CD4-positive, alpha-beta T cell (primary cell): ENCODE measurements at regions not wholly inside any gene's neighbourhood (a gene's known extent, or its start where the extent isn't known, plus 50 kb on each side); places are given as distances from the start of the nearest gene placed in this dataset.
A peak's percentile ranks its signal among the peaks of the same experiment; 100 is the strongest.

Experiments used
- ATAC-seq: fragments of 200-7000 bp; cut with Tn5 transposase; one replicate; pipeline ENCODE4 v1.10.0; 2022; ENCODE audit warnings: mild to moderate bottlenecking; ENCODE audit not compliant: poor library complexity
- CTCF ChIA-PET: fragments of 350-600 bp; sonication (Branson Sonifier 250); formaldehyde crosslinking; loops from one replicate; lab custom pipeline; 2021; ENCODE audit warnings: antibody characterized with exemption, inconsistent platforms; lab: Charles Lee
- POLR2A ChIA-PET: fragments of 350-600 bp; sonication (Branson Sonifier 250); formaldehyde crosslinking; loops from one replicate; lab custom pipeline; 2021; ENCODE audit warnings: antibody characterized with exemption, inconsistent platforms; lab: Charles Lee
- DNase-seq, 14 experiments: peaks; one replicate each; pipeline ENCODE4 v3.0.0-alpha.2; 2013 to 2020; ENCODE audit warnings: mixed read lengths in 2 of 14
- H3K27ac ChIP-seq, 2 donors: one replicate each; pipeline versions ENCODE4 v1.5.1 to v1.7.0; 2013; ENCODE audit warnings: low read length in 2 of 2, low read depth in 1 of 2, mild to moderate bottlenecking in 1 of 2
- H3K27me3 ChIP-seq, 2 experiments: 1 replicate in 1 of 2; 2 replicates in 1 of 2; pipeline versions ENCODE4 v1.6.1 to v1.7.0; 2013; ENCODE audit warnings: low read length in 2 of 2, control low read depth in 1 of 2, mild to moderate bottlenecking in 1 of 2, moderate library complexity in 1 of 2; ENCODE audit not compliant: insufficient read depth in 2 of 2, control insufficient read depth in 1 of 2
- H3K36me3 ChIP-seq: one replicate; pipeline ENCODE4 v1.6.1; 2013; ENCODE audit warnings: low read length, control low read depth; ENCODE audit not compliant: insufficient read depth
- H3K4me1 ChIP-seq: one replicate; pipeline ENCODE4 v1.6.1; 2013; ENCODE audit warnings: low read length, control low read depth; ENCODE audit not compliant: insufficient read depth
- H3K4me3 ChIP-seq: one replicate; pipeline ENCODE4 v1.5.1; 2013; ENCODE audit warnings: mild to moderate bottlenecking, low read length, moderate library complexity
- H3K9me3 ChIP-seq, 2 experiments: 1 replicate in 1 of 2; 2 replicates in 1 of 2; pipeline versions ENCODE4 v1.6.1 to v1.7.0; 2013; ENCODE audit warnings: low read length in 2 of 2, mild to moderate bottlenecking in 2 of 2, control low read depth in 1 of 2, moderate library complexity in 1 of 2; ENCODE audit not compliant: control insufficient read depth in 1 of 2, insufficient read depth in 1 of 2
- H3K27ac Mint-ChIP-seq: one replicate; pipeline ENCODE4 v1.8.0; 2020; ENCODE audit warnings: mixed read lengths
- H3K27me3 Mint-ChIP-seq: one replicate; pipeline ENCODE4 v1.8.0; 2021; ENCODE audit warnings: mixed read lengths
- H3K36me3 Mint-ChIP-seq: one replicate; pipeline ENCODE4 v1.8.0; 2021; ENCODE audit warnings: low read depth, mixed read lengths
- H3K4me1 Mint-ChIP-seq: one replicate; pipeline ENCODE4 v1.8.0; 2021; ENCODE audit warnings: low read depth, mixed read lengths
- H3K4me3 Mint-ChIP-seq: one replicate; pipeline ENCODE4 v1.8.0; 2020; ENCODE audit warnings: mild to moderate bottlenecking, mixed read lengths
- H3K9me3 Mint-ChIP-seq: one replicate; pipeline ENCODE4 v1.8.0; 2020; ENCODE audit warnings: mixed read lengths
- CTCF ChIP-seq: fragments of 200-600 bp; IDR thresholded peaks from one replicate; pipeline ENCODE4 v1.8.0; 2022; ENCODE audit warnings: antibody characterized with exemption, mild to moderate bottlenecking
- intact Hi-C, 2 experiments: fragments of 100-400 bp; cut with DNase I in 1 of 2; cut with micrococcal nuclease in 1 of 2; formaldehyde crosslinking; loops; one replicate each; pipeline versions ENCODE4 v1.15.1 to v1.9.0; 2023 to 2025; cut with DNase I, micrococcal nuclease

DNA sequence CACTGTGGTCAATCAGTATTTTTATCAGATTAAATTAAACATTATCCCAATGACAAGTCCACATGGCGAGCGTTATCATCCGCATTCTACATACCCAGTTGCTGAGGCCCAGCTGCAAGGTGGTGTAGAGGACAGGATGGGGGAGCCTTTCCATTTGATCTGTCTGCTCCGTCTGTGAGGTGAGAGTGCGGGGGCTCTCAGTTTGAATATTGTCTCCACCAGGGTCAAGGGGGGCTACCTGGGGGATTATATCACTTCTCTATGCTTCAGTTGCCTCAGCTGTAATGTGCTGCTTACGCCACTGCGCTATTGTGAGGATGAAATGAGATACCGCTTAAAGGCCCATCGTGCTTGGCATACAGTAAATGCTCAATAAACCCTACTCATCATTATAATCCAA is 1106.0 kb downstream of the BCL11B start:
- Histone ChIP-seq H3K27me3 (no peaks in the 10 kb centered on the region), H3K4me3 (no peak overlapping the region), H3K36me3 (no peaks in the 10 kb centered on the region), H3K9me3 (no peaks in the 10 kb centered on the region), H3K27ac (no peak overlapping the region), H3K4me1 (peaks cover 62% of the 10 kb centered on the region)
- intact Hi-C loops, result no loop called here
- Mint-ChIP-seq H3K27ac (peak overlapping the region; percentile 93), H3K36me3 (peaks cover 13% of the 10 kb centered on the region), H3K4me3 (no peak overlapping the region), H3K4me1 (peaks cover 97% of the 10 kb centered on the region), H3K27me3 (no peaks in the 10 kb centered on the region), H3K9me3 (peaks cover 3% of the 10 kb centered on the region)
- ChIA-PET POLR2A (interaction anchor here (1.0 to 13.1 kb wide), 7 partner anchors 10 to 1106 kb away, joined by 3 to 468 read pairs (median 4); partner anchors contain the start of gene BCL11B), CTCF (interaction anchor here (1.3 kb wide), 1 partner anchor 21 kb away, joined by 3 read pairs; no protein-coding TSS in a partner anchor)
- no peak for TF ChIP-seq CTCF
- ATAC-seq (no peak), DNase-seq (no peak)

- DNase-seq, result peak in 2 of 14 experiments; percentile 41
Observed at GRCh38 chr14:98167275-98167674, 1104.7 kb downstream of the BCL11B start.

GRCh38 chr14:98167705-98168104 is 1104.3 kb downstream of the BCL11B start:
- Mint-ChIP-seq H3K27me3 (no peaks in the 10 kb centered on the region), H3K4me3 (peak overlapping the region; percentile 64), H3K36me3 (peaks cover 11% of the 10 kb centered on the region), H3K9me3 (peaks cover 3% of the 10 kb centered on the region), H3K27ac (peak overlapping the region; percentile 93), H3K4me1 (peaks cover 99% of the 10 kb centered on the region)
- Histone ChIP-seq H3K9me3 (no peaks in the 10 kb centered on the region), H3K4me3 (peak overlapping the region; percentile 22), H3K4me1 (peaks cover 80% of the 10 kb centered on the region), H3K36me3 (no peaks in the 10 kb centered on the region), H3K27ac (peak overlapping the region; percentile 64 to 68), H3K27me3 (no peaks in the 10 kb centered on the region)
- DNase-seq (peak in 6 of 14 experiments; percentile 33 to 66 (median 56)), ATAC-seq (peak; percentile 43)
- ChIA-PET POLR2A (interaction anchor here (0.6 to 13.1 kb wide), 16 partner anchors 19 to 1104 kb away, joined by 3 to 468 read pairs (median 4); partner anchors contain the start of gene BCL11B), CTCF (interaction anchor here (1.0 to 1.8 kb wide), 2 partner anchors 29 to 62 kb away, joined by 3 to 6 read pairs; no protein-coding TSS in a partner anchor)
- no peak for TF ChIP-seq CTCF
- intact Hi-C loops, result loop anchor here in 1 of 2 experiments (2.0 kb wide), 1 partner anchor 27 kb away; no protein-coding TSS in a partner anchor

More at GRCh38 chr14:98167275-98167674, 1104.7 kb downstream of the BCL11B start:
- Mint-ChIP-seq H3K27me3 (no peaks in the 10 kb centered on the region), H3K9me3 (peaks cover 3% of the 10 kb centered on the region), H3K4me1 (peaks cover 99% of the 10 kb centered on the region), H3K36me3 (peaks cover 13% of the 10 kb centered on the region), H3K4me3 (peak overlapping the region; percentile 64), H3K27ac (peak overlapping the region; percentile 93)
- ATAC-seq, result peak; percentile 55
- Histone ChIP-seq H3K4me3 (peak overlapping the region; percentile 22), H3K36me3 (no peaks in the 10 kb centered on the region), H3K27ac (peak overlapping the region; percentile 64 to 68), H3K4me1 (peaks cover 75% of the 10 kb centered on the region), H3K27me3 (no peaks in the 10 kb centered on the region), H3K9me3 (no peaks in the 10 kb centered on the region)
- CTCF ChIA-PET, result interaction anchor here (1.0 kb wide), 1 partner anchor 28 kb away, joined by 3 read pairs; no protein-coding TSS in a partner anchor
- POLR2A ChIA-PET, result interaction anchor here (0.6 to 13.1 kb wide), 13 partner anchors 22 to 1105 kb away, joined by 3 to 468 read pairs (median 4); partner anchors contain the start of gene BCL11B
- TF ChIP-seq CTCF, result no peak
- intact Hi-C loops, result no loop called here
